GM21529 (cell line): ENCODE measurements at regions not wholly inside any gene's neighbourhood (a gene's known extent, or its start where the extent isn't known, plus 50 kb on each side); places are given as distances from the start of the nearest gene placed in this dataset.

ENCODE experiments used
- ATAC-seq: cut with Tn5 transposase; IDR thresholded peaks from one replicate; pipeline ENCODE4 v1.9.1; 2021; ENCODE audit not compliant: unreplicated experiment

GRCh38 chr20:50272724-50273446 lies 82.3 kb downstream of the CEBPB start:
- ATAC-seq = no peak

- no peak for ATAC-seq
These were observed 83.2 kb downstream of the CEBPB start for GRCh38 chr20:50273601-50274491.

GRCh38 chr20:50274570-50275430 lies 84.2 kb downstream of the CEBPB start:
- ATAC-seq = no peak

GRCh38 chr20:50276119-50277063 lies 85.8 kb downstream of the CEBPB start:
- ATAC-seq = no peak

- no peak for ATAC-seq
These were observed 86.4 kb downstream of the CEBPB start for GRCh38 chr20:50277064-50277415.

- no peak for ATAC-seq
These were observed 87.1 kb downstream of the CEBPB start for GRCh38 chr20:50277460-50278376.

- no peak for ATAC-seq
These were observed 87.7 kb downstream of the CEBPB start for GRCh38 chr20:50278377-50278683.

- no peak for ATAC-seq
These were observed 88.3 kb downstream of the CEBPB start for GRCh38 chr20:50278684-50279531.

GRCh38 chr20:50279988-50280850 lies 89.6 kb downstream of the CEBPB start:
- no peak for ATAC-seq

GRCh38 chr20:50280851-50281655 lies 90.4 kb downstream of the CEBPB start:
- ATAC-seq = no peak

- ATAC-seq = no peak
These were observed 91.4 kb downstream of the CEBPB start for GRCh38 chr20:50281831-50282591.

GRCh38 chr20:50282592-50283241 lies 92.1 kb downstream of the CEBPB start:
- no peak for ATAC-seq

- ATAC-seq = no peak
These were observed 92.7 kb downstream of the CEBPB start for GRCh38 chr20:50283370-50283769.

GRCh38 chr20:50283922-50284810 lies 93.5 kb downstream of the CEBPB start:
- ATAC-seq = no peak
